H7 (cell line): ENCODE measurements at regions not wholly inside any gene's neighbourhood (a gene's known extent, or its start where the extent isn't known, plus 50 kb on each side); places are given as distances from the start of the nearest gene placed in this dataset.
A peak's percentile ranks its signal among the peaks of the same experiment; 100 is the strongest.

ENCODE experiments used
- DNase-seq: peaks from one replicate; pipeline ENCODE4 v3.0.0; 2012
- H3K27me3 ChIP-seq: 2 replicates; pipeline ENCODE4 v1.6.0; 2011; ENCODE audit warnings: mild to moderate bottlenecking, low read length; ENCODE audit not compliant: control insufficient read depth, insufficient read depth
- H3K36me3 ChIP-seq: replicated peaks from 2 replicates; pipeline ENCODE4 v1.5.1; 2011; ENCODE audit warnings: low read length; ENCODE audit not compliant: control insufficient read depth, insufficient read depth
- H3K4me3 ChIP-seq: 2 replicates; pipeline ENCODE4 v1.5.1; 2011; ENCODE audit warnings: low read depth, mild to moderate bottlenecking, control low read depth, low read length, moderate library complexity; ENCODE audit not compliant: insufficient read depth

- no peaks in the 10 kb centered on the region for H3K27me3 ChIP-seq
- no peaks in the 10 kb centered on the region for H3K36me3 ChIP-seq
- DNase-seq, result no peak
- H3K4me3 ChIP-seq, result no peak overlapping the region
Measured at GRCh38 chr2:221286406-221286805, 285.7 kb downstream of the EPHA4 start.

GRCh38 chr2:221289389-221289788, 282.7 kb downstream of the EPHA4 start:
- no peak for DNase-seq
- H3K36me3 ChIP-seq, result no peaks in the 10 kb centered on the region
- H3K4me3 ChIP-seq, result no peak overlapping the region
- H3K27me3 ChIP-seq, result no peaks in the 10 kb centered on the region

GRCh38 chr2:221289846-221290245, 282.3 kb downstream of the EPHA4 start:
- Histone ChIP-seq H3K27me3 (no peaks in the 10 kb centered on the region), H3K4me3 (no peak overlapping the region), H3K36me3 (no peaks in the 10 kb centered on the region)
- no peak for DNase-seq

GRCh38 chr2:221293949-221294742, 278.0 kb downstream of the EPHA4 start:
- Histone ChIP-seq H3K4me3 (no peak overlapping the region), H3K27me3 (no peaks in the 10 kb centered on the region)

GRCh38 chr2:221304916-221305315, 267.2 kb downstream of the EPHA4 start:
- Histone ChIP-seq H3K36me3 (no peaks in the 10 kb centered on the region), H3K4me3 (no peak overlapping the region), H3K27me3 (no peaks in the 10 kb centered on the region)
- no peak for DNase-seq

More at GRCh38 chr2:221293949-221294742, 278.0 kb downstream of the EPHA4 start:
- H3K36me3 ChIP-seq, result no peaks in the 10 kb centered on the region
- peak; percentile 1 for DNase-seq

GRCh38 chr2:221308507-221309066, 263.5 kb downstream of the EPHA4 start:
- no peaks in the 10 kb centered on the region for H3K27me3 ChIP-seq
- H3K36me3 ChIP-seq, result no peaks in the 10 kb centered on the region
- no peak overlapping the region for H3K4me3 ChIP-seq
- DNase-seq, result no peak

GRCh38 chr2:221309892-221310583, 262.1 kb downstream of the EPHA4 start:
- Histone ChIP-seq H3K36me3 (no peaks in the 10 kb centered on the region), H3K27me3 (no peaks in the 10 kb centered on the region), H3K4me3 (no peak overlapping the region)
- no peak for DNase-seq

GRCh38 chr2:221310730-221311129, 261.4 kb downstream of the EPHA4 start:
- H3K27me3 ChIP-seq, result no peaks in the 10 kb centered on the region
- H3K4me3 ChIP-seq, result no peak overlapping the region
- DNase-seq, result no peak
- H3K36me3 ChIP-seq, result no peaks in the 10 kb centered on the region

GRCh38 chr2:221312634-221313033, 259.5 kb downstream of the EPHA4 start:
- Histone ChIP-seq H3K27me3 (no peaks in the 10 kb centered on the region), H3K36me3 (no peaks in the 10 kb centered on the region), H3K4me3 (no peak overlapping the region)
- no peak for DNase-seq

- Histone ChIP-seq H3K36me3 (no peaks in the 10 kb centered on the region), H3K27me3 (no peaks in the 10 kb centered on the region), H3K4me3 (no peak overlapping the region)
- no peak for DNase-seq
Measured at GRCh38 chr2:221314786-221315185, 257.3 kb downstream of the EPHA4 start.

- Histone ChIP-seq H3K27me3 (no peaks in the 10 kb centered on the region), H3K4me3 (no peak overlapping the region), H3K36me3 (no peaks in the 10 kb centered on the region)
- no peak for DNase-seq
Measured at GRCh38 chr2:221318376-221319130, 253.6 kb downstream of the EPHA4 start.

- no peak for DNase-seq
- Histone ChIP-seq H3K4me3 (no peak overlapping the region), H3K36me3 (no peaks in the 10 kb centered on the region), H3K27me3 (no peaks in the 10 kb centered on the region)
Measured at GRCh38 chr2:221322741-221323140, 249.4 kb downstream of the EPHA4 start.

- H3K36me3 ChIP-seq, result no peaks in the 10 kb centered on the region
- DNase-seq, result no peak
- H3K27me3 ChIP-seq, result no peaks in the 10 kb centered on the region
Measured at GRCh38 chr2:221323513-221323912, 248.6 kb downstream of the EPHA4 start.

GRCh38 chr2:221330436-221330835, 241.7 kb downstream of the EPHA4 start:
- Histone ChIP-seq H3K27me3 (no peaks in the 10 kb centered on the region), H3K36me3 (no peaks in the 10 kb centered on the region), H3K4me3 (no peak overlapping the region)
- DNase-seq, result no peak

More at GRCh38 chr2:221323513-221323912, 248.6 kb downstream of the EPHA4 start:
- no peak overlapping the region for H3K4me3 ChIP-seq
